ENCODE measurements at regions not wholly inside any gene's neighbourhood (a gene's known extent, or its start where the extent isn't known, plus 50 kb on each side); places are given as distances from the start of the nearest gene placed in this dataset.

GRCh38 chr10:113219446-113219845, 269.4 kb downstream of the TCF7L2 start:
- no peak overlapping the region for H3K27ac ChIP-seq (ENCODE audit: low read length)
- H3K9me3 ChIP-seq (ENCODE audit: control insufficient read depth in 1 of 2, low read length in 2 of 2), result peaks cover 0 to 1% of the 10 kb centered on the region in 2 donors
- no peaks in the 10 kb centered on the region for H3K36me3 ChIP-seq (ENCODE audit: control insufficient read depth in 1 of 2, insufficient read depth in 2 of 2, low read length in 2 of 2)
- H3K4me1 ChIP-seq (ENCODE audit: control insufficient read depth in 1 of 2, insufficient read depth in 2 of 2, low read length in 2 of 2), result no peaks in the 10 kb centered on the region
- no peak overlapping the region for H3K4me3 ChIP-seq (ENCODE audit: low read depth in 1 of 2, low read length in 2 of 2)
- no peaks in the 10 kb centered on the region for H3K27me3 ChIP-seq (ENCODE audit: low read depth, low read length)

GRCh38 chr10:113221756-113222168, 271.7 kb downstream of the TCF7L2 start:
- no peaks in the 10 kb centered on the region for H3K36me3 ChIP-seq (ENCODE audit: control insufficient read depth in 1 of 2, insufficient read depth in 2 of 2, low read length in 2 of 2)
- no peaks in the 10 kb centered on the region for H3K4me1 ChIP-seq (ENCODE audit: control insufficient read depth in 1 of 2, insufficient read depth in 2 of 2, low read length in 2 of 2)
- no peaks in the 10 kb centered on the region for H3K27me3 ChIP-seq (ENCODE audit: low read depth, low read length)
- no peak overlapping the region for H3K27ac ChIP-seq (ENCODE audit: low read length)
- H3K4me3 ChIP-seq (ENCODE audit: low read depth in 1 of 2, low read length in 2 of 2), result no peak overlapping the region
- H3K9me3 ChIP-seq (ENCODE audit: control insufficient read depth in 1 of 2, low read length in 2 of 2), result no peaks in the 10 kb centered on the region

- no peaks in the 10 kb centered on the region for H3K9me3 ChIP-seq (ENCODE audit: control insufficient read depth in 1 of 2, low read length in 2 of 2)
- no peak overlapping the region for H3K27ac ChIP-seq (ENCODE audit: low read length)
- no peaks in the 10 kb centered on the region for H3K4me1 ChIP-seq (ENCODE audit: control insufficient read depth in 1 of 2, insufficient read depth in 2 of 2, low read length in 2 of 2)
- no peaks in the 10 kb centered on the region for H3K27me3 ChIP-seq (ENCODE audit: low read depth, low read length)
- H3K36me3 ChIP-seq (ENCODE audit: control insufficient read depth in 1 of 2, insufficient read depth in 2 of 2, low read length in 2 of 2), result no peaks in the 10 kb centered on the region
- H3K4me3 ChIP-seq (ENCODE audit: low read depth in 1 of 2, low read length in 2 of 2), result no peak overlapping the region
Observed at GRCh38 chr10:113222207-113222606, 272.2 kb downstream of the TCF7L2 start.

- no peak overlapping the region for H3K27ac ChIP-seq (ENCODE audit: low read length)
- no peak overlapping the region for H3K4me3 ChIP-seq (ENCODE audit: low read depth in 1 of 2, low read length in 2 of 2)
- no peaks in the 10 kb centered on the region for H3K9me3 ChIP-seq (ENCODE audit: control insufficient read depth in 1 of 2, low read length in 2 of 2)
- no peaks in the 10 kb centered on the region for H3K27me3 ChIP-seq (ENCODE audit: low read depth, low read length)
- no peaks in the 10 kb centered on the region for H3K4me1 ChIP-seq (ENCODE audit: control insufficient read depth in 1 of 2, insufficient read depth in 2 of 2, low read length in 2 of 2)
- no peaks in the 10 kb centered on the region for H3K36me3 ChIP-seq (ENCODE audit: control insufficient read depth in 1 of 2, insufficient read depth in 2 of 2, low read length in 2 of 2)
Observed at GRCh38 chr10:113225364-113225763, 275.3 kb downstream of the TCF7L2 start.

GRCh38 chr10:113225903-113226302, 275.9 kb downstream of the TCF7L2 start:
- Histone ChIP-seq H3K27ac (ENCODE audit: low read length) (no peak overlapping the region), H3K9me3 (ENCODE audit: control insufficient read depth in 1 of 2, low read length in 2 of 2) (no peaks in the 10 kb centered on the region), H3K4me1 (ENCODE audit: control insufficient read depth in 1 of 2, insufficient read depth in 2 of 2, low read length in 2 of 2) (no peaks in the 10 kb centered on the region), H3K36me3 (ENCODE audit: control insufficient read depth in 1 of 2, insufficient read depth in 2 of 2, low read length in 2 of 2) (no peaks in the 10 kb centered on the region), H3K27me3 (ENCODE audit: low read depth, low read length) (no peaks in the 10 kb centered on the region), H3K4me3 (ENCODE audit: low read depth in 1 of 2, low read length in 2 of 2) (no peak overlapping the region)

GRCh38 chr10:113226399-113226798, 276.4 kb downstream of the TCF7L2 start:
- H3K27me3 ChIP-seq (ENCODE audit: low read depth, low read length), result no peaks in the 10 kb centered on the region
- no peaks in the 10 kb centered on the region for H3K4me1 ChIP-seq (ENCODE audit: control insufficient read depth in 1 of 2, insufficient read depth in 2 of 2, low read length in 2 of 2)
- H3K4me3 ChIP-seq (ENCODE audit: low read depth in 1 of 2, low read length in 2 of 2), result no peak overlapping the region
- H3K9me3 ChIP-seq (ENCODE audit: control insufficient read depth in 1 of 2, low read length in 2 of 2), result no peaks in the 10 kb centered on the region
- H3K36me3 ChIP-seq (ENCODE audit: control insufficient read depth in 1 of 2, insufficient read depth in 2 of 2, low read length in 2 of 2), result no peaks in the 10 kb centered on the region
- no peak overlapping the region for H3K27ac ChIP-seq (ENCODE audit: low read length)

- H3K36me3 ChIP-seq (ENCODE audit: control insufficient read depth in 1 of 2, insufficient read depth in 2 of 2, low read length in 2 of 2), result no peaks in the 10 kb centered on the region
- H3K27ac ChIP-seq (ENCODE audit: low read length), result no peak overlapping the region
- H3K9me3 ChIP-seq (ENCODE audit: control insufficient read depth in 1 of 2, low read length in 2 of 2), result no peaks in the 10 kb centered on the region
Observed at GRCh38 chr10:113226831-113227445, 276.9 kb downstream of the TCF7L2 start.

GRCh38 chr10:113228530-113228929, 278.5 kb downstream of the TCF7L2 start:
- no peaks in the 10 kb centered on the region for H3K27me3 ChIP-seq (ENCODE audit: low read depth, low read length)
- no peak overlapping the region for H3K27ac ChIP-seq (ENCODE audit: low read length)
- H3K36me3 ChIP-seq (ENCODE audit: control insufficient read depth in 1 of 2, insufficient read depth in 2 of 2, low read length in 2 of 2), result no peaks in the 10 kb centered on the region
- H3K4me1 ChIP-seq (ENCODE audit: control insufficient read depth in 1 of 2, insufficient read depth in 2 of 2, low read length in 2 of 2), result no peaks in the 10 kb centered on the region
- no peak overlapping the region for H3K4me3 ChIP-seq (ENCODE audit: low read depth in 1 of 2, low read length in 2 of 2)
- H3K9me3 ChIP-seq (ENCODE audit: control insufficient read depth in 1 of 2, low read length in 2 of 2), result no peaks in the 10 kb centered on the region

More at GRCh38 chr10:113226831-113227445, 276.9 kb downstream of the TCF7L2 start:
- H3K27me3 ChIP-seq (ENCODE audit: low read depth, low read length), result no peaks in the 10 kb centered on the region
- no peak overlapping the region for H3K4me3 ChIP-seq (ENCODE audit: low read depth in 1 of 2, low read length in 2 of 2)
- H3K4me1 ChIP-seq (ENCODE audit: control insufficient read depth in 1 of 2, insufficient read depth in 2 of 2, low read length in 2 of 2), result no peaks in the 10 kb centered on the region

- Histone ChIP-seq H3K27me3 (ENCODE audit: low read depth, low read length) (no peaks in the 10 kb centered on the region), H3K36me3 (ENCODE audit: control insufficient read depth in 1 of 2, insufficient read depth in 2 of 2, low read length in 2 of 2) (no peaks in the 10 kb centered on the region), H3K9me3 (ENCODE audit: control insufficient read depth in 1 of 2, low read length in 2 of 2) (no peaks in the 10 kb centered on the region), H3K4me3 (ENCODE audit: low read depth in 1 of 2, low read length in 2 of 2) (no peak overlapping the region), H3K4me1 (ENCODE audit: control insufficient read depth in 1 of 2, insufficient read depth in 2 of 2, low read length in 2 of 2) (no peaks in the 10 kb centered on the region), H3K27ac (ENCODE audit: low read length) (no peak overlapping the region)
Observed at GRCh38 chr10:113230011-113230610, 280.1 kb downstream of the TCF7L2 start.

- Histone ChIP-seq H3K9me3 (ENCODE audit: control insufficient read depth in 1 of 2, low read length in 2 of 2) (no peaks in the 10 kb centered on the region), H3K4me1 (ENCODE audit: control insufficient read depth in 1 of 2, insufficient read depth in 2 of 2, low read length in 2 of 2) (no peaks in the 10 kb centered on the region), H3K4me3 (ENCODE audit: low read depth in 1 of 2, low read length in 2 of 2) (no peak overlapping the region), H3K27ac (ENCODE audit: low read length) (no peak overlapping the region), H3K27me3 (ENCODE audit: low read depth, low read length) (no peaks in the 10 kb centered on the region), H3K36me3 (ENCODE audit: control insufficient read depth in 1 of 2, insufficient read depth in 2 of 2, low read length in 2 of 2) (no peaks in the 10 kb centered on the region)
Observed at GRCh38 chr10:113232928-113233511, 283.0 kb downstream of the TCF7L2 start.

- no peak overlapping the region for H3K27ac ChIP-seq (ENCODE audit: low read length)
- H3K4me3 ChIP-seq (ENCODE audit: low read depth in 1 of 2, low read length in 2 of 2), result no peak overlapping the region
- no peaks in the 10 kb centered on the region for H3K27me3 ChIP-seq (ENCODE audit: low read depth, low read length)
Observed at GRCh38 chr10:113234481-113234880, 284.4 kb downstream of the TCF7L2 start.

More at GRCh38 chr10:113234481-113234880, 284.4 kb downstream of the TCF7L2 start:
- H3K9me3 ChIP-seq (ENCODE audit: control insufficient read depth in 1 of 2, low read length in 2 of 2), result no peaks in the 10 kb centered on the region
- H3K36me3 ChIP-seq (ENCODE audit: control insufficient read depth in 1 of 2, insufficient read depth in 2 of 2, low read length in 2 of 2), result no peaks in the 10 kb centered on the region
- no peaks in the 10 kb centered on the region for H3K4me1 ChIP-seq (ENCODE audit: control insufficient read depth in 1 of 2, insufficient read depth in 2 of 2, low read length in 2 of 2)
